Calu3 (cell line): ENCODE measurements at regions not wholly inside any gene's neighbourhood (a gene's known extent, or its start where the extent isn't known, plus 50 kb on each side); places are given as distances from the start of the nearest gene placed in this dataset.

ENCODE experiments used
- BruUV-seq: library from RNA; stranded (reverse); fragments of 400-500 nt; replicated peaks from 2 replicates; lab custom pipeline; 2021; lab: Mats Ljungman, UMichigan
- CTCF ChIA-PET: fragments of 300-600 bp; sonication (Branson Sonifier 250); formaldehyde crosslinking; loops from one replicate; lab custom pipeline; 2022; ENCODE audit warnings: antibody characterized with exemption; lab: Charles Lee
- DNase-seq: peaks from one replicate; pipeline ENCODE4 v3.0.0; 2022
- H3K27ac Mint-ChIP-seq: one replicate; pipeline ENCODE4 v1.8.0; 2022; ENCODE audit warnings: mixed read lengths; ENCODE audit not compliant: unreplicated experiment
- H3K27me3 Mint-ChIP-seq: one replicate; pipeline ENCODE4 v1.8.0; 2022; ENCODE audit warnings: mixed read lengths; ENCODE audit not compliant: unreplicated experiment
- H3K36me3 Mint-ChIP-seq: one replicate; pipeline ENCODE4 v1.8.0; 2022; ENCODE audit warnings: mild to moderate bottlenecking, moderate library complexity, mixed read lengths; ENCODE audit not compliant: insufficient read depth, unreplicated experiment
- H3K4me1 Mint-ChIP-seq: one replicate; pipeline ENCODE4 v1.8.0; 2022; ENCODE audit warnings: mild to moderate bottlenecking, low read depth, mixed read lengths; ENCODE audit not compliant: unreplicated experiment
- H3K4me3 Mint-ChIP-seq: one replicate; pipeline ENCODE4 v1.8.0; 2022; ENCODE audit warnings: mild to moderate bottlenecking, low read depth, moderate library complexity, mixed read lengths; ENCODE audit not compliant: unreplicated experiment
- H3K9me3 Mint-ChIP-seq: one replicate; pipeline ENCODE4 v1.8.0; 2022; ENCODE audit warnings: low read depth, mixed read lengths; ENCODE audit not compliant: unreplicated experiment
- intact Hi-C: fragments of 100-400 bp; cut with micrococcal nuclease; formaldehyde crosslinking; loops from one replicate; pipeline ENCODE4 v1.10.0; 2022; ENCODE audit not compliant: unreplicated experiment
- TF ChIP-seq, protein P1 (sequence below): fragments of 200-600 bp; IDR thresholded peaks from one replicate; pipeline ENCODE4 v1.8.0; 2022; ENCODE audit warnings: antibody characterized with exemption; ENCODE audit not compliant: unreplicated experiment

DNA sequence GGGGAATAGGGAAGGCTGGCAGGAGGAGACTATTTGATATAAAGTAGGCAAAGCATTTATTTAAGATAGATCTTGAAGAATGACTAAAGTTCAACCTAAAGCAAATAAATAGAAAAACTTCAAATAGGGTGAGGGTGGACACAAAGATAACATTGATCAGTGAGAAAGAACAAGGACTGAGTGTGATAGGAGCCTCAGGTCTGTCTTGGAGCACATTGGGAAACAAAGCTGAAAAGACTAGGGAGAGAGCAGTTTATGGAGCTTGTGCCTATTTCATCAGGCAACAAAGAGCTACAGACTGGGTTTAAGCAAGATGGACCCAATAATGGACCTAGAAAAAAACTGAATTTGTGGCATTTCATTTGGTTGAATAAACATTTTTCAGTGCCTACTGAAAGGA is 425.6 kb downstream of the SMARCA1 start:
- intact Hi-C loops = no loop called here
- no peak overlapping the region for H3K4me3 Mint-ChIP-seq
- no peaks in the 10 kb centered on the region for H3K9me3 Mint-ChIP-seq
- TF ChIP-seq, protein P1, sequence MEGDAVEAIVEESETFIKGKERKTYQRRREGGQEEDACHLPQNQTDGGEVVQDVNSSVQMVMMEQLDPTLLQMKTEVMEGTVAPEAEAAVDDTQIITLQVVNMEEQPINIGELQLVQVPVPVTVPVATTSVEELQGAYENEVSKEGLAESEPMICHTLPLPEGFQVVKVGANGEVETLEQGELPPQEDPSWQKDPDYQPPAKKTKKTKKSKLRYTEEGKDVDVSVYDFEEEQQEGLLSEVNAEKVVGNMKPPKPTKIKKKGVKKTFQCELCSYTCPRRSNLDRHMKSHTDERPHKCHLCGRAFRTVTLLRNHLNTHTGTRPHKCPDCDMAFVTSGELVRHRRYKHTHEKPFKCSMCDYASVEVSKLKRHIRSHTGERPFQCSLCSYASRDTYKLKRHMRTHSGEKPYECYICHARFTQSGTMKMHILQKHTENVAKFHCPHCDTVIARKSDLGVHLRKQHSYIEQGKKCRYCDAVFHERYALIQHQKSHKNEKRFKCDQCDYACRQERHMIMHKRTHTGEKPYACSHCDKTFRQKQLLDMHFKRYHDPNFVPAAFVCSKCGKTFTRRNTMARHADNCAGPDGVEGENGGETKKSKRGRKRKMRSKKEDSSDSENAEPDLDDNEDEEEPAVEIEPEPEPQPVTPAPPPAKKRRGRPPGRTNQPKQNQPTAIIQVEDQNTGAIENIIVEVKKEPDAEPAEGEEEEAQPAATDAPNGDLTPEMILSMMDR = no peak
- H3K27ac Mint-ChIP-seq = no peak overlapping the region
- BruUV-seq = no TSS peak
- peaks cover 6% of the 10 kb centered on the region for H3K4me1 Mint-ChIP-seq
- H3K36me3 Mint-ChIP-seq = no peaks in the 10 kb centered on the region
- CTCF ChIA-PET = no interaction called here
- DNase-seq = no peak
- H3K27me3 Mint-ChIP-seq = no peaks in the 10 kb centered on the region

DNA sequence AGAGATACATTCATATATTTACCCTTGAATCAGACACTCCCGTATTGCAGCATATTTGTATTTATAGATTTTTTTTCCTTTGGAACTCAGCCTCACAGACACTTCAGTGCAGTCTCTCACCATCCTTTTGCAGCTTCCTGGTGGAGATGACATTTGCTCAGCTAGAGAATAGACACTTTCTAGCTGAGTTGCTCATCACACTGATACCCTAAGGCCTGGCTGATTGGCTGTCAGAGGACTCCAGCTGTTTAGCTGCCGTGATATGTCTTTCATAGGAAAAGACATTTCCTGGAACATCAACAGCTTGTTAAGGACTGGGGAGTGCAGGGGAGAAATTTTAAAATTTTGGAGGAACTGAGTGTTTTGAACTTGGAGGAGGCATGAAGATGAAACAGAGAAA is 429.6 kb downstream of the SMARCA1 start:
- TF ChIP-seq, protein P1 = no peak
- BruUV-seq = no TSS peak
- Mint-ChIP-seq H3K9me3 (no peaks in the 10 kb centered on the region), H3K27me3 (no peaks in the 10 kb centered on the region), H3K4me1 (peaks cover 6% of the 10 kb centered on the region), H3K27ac (no peak overlapping the region), H3K4me3 (no peak overlapping the region), H3K36me3 (no peaks in the 10 kb centered on the region)
- CTCF ChIA-PET = no interaction called here
- intact Hi-C loops = no loop called here
- DNase-seq = no peak

DNA sequence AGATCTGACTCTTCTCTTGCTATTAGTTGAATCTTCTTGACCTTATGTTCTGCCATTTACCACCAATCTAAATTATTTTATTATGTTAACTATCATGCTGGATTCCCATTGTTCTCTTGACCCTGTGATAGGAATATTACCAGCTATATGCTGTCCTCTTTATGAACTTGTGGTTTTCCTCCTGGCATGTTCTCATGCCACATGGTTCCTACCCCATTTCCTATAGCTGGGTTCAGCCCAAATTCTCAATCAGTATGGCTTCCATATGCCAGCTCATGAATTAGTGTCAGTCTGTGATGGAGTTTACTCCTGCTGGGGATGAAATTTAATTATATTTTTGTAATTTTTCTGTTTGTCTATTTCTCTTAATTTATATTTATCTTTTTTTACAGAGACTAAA is 430.5 kb downstream of the SMARCA1 start:
- Mint-ChIP-seq H3K4me3 (no peak overlapping the region), H3K9me3 (no peaks in the 10 kb centered on the region), H3K4me1 (peaks cover 6% of the 10 kb centered on the region), H3K36me3 (no peaks in the 10 kb centered on the region), H3K27ac (no peak overlapping the region), H3K27me3 (no peaks in the 10 kb centered on the region)
- TF ChIP-seq, protein P1 = no peak
- CTCF ChIA-PET = no interaction called here
- intact Hi-C loops = no loop called here
- BruUV-seq = no TSS peak
- no peak for DNase-seq

DNA sequence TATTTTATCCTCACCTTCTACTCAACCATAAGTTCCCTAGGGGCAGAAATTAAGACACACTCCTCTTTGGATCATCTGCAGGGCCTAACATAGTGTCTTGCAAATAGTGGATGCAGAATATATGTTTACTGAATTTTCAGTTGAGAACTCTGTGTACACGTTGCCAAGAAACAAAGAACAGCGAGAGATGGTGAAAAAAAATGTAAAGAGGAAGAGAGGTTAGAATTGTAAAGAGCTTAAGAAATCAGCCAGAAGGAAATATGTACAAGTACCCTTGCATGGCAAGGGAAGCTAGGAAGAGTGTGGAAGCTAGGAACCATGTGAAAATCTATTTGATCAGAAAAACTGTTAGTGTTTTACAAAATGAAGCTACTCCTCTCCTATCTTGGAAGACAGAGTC is 431.0 kb downstream of the SMARCA1 start:
- Mint-ChIP-seq H3K36me3 (no peaks in the 10 kb centered on the region), H3K9me3 (no peaks in the 10 kb centered on the region), H3K27me3 (no peaks in the 10 kb centered on the region), H3K27ac (no peak overlapping the region), H3K4me1 (peaks cover under 1% of the 10 kb centered on the region), H3K4me3 (no peak overlapping the region)
- TF ChIP-seq, protein P1 = no peak
- intact Hi-C loops = no loop called here
- no peak for DNase-seq
- no TSS peak for BruUV-seq
- CTCF ChIA-PET = no interaction called here

DNA sequence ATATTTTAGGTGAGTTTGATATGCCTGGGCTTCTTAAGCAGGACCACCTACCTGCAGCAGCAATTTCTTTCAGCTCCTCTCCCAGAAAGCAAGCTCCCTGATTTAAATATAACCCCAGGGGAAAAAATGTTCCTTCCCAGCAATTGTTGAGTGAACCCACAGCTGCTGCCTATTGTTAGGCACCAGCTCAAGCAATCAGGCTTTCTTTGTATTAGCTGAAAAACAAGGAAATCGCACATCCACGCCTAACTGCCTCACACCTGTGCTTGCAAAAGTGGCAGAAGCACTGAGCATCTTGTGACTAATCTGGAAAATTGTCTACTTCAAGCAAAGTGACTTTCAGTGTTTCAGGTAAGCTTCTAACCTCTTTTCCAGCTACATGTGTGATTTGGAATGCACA is 432.2 kb downstream of the SMARCA1 start:
- no peak for DNase-seq
- H3K9me3 Mint-ChIP-seq = no peaks in the 10 kb centered on the region
- intact Hi-C loops = no loop called here
- BruUV-seq = no TSS peak
- CTCF ChIA-PET = interaction anchor here (0.9 kb wide), 1 partner anchor 23 kb away, joined by 3 read pairs; no protein-coding TSS in a partner anchor
- TF ChIP-seq, protein P1 = no peak
- H3K27me3 Mint-ChIP-seq = no peaks in the 10 kb centered on the region
- H3K27ac Mint-ChIP-seq = no peak overlapping the region
- H3K4me3 Mint-ChIP-seq = no peak overlapping the region
- no peaks in the 10 kb centered on the region for H3K36me3 Mint-ChIP-seq
- H3K4me1 Mint-ChIP-seq = no peaks in the 10 kb centered on the region
